Renal cortical epithelial cell (primary cell): ENCODE measurements at regions not wholly inside any gene's neighbourhood (a gene's known extent, or its start where the extent isn't known, plus 50 kb on each side); places are given as distances from the start of the nearest gene placed in this dataset.
"Not testable (repeated sequence)": the region's sequence is repeated elsewhere in the genome, so short reads cannot be mapped to it uniquely, and the experiment has no call there.

Source experiments
- DNase-seq: peaks from one replicate; pipeline ENCODE4 v3.0.0-alpha.2; 2011; ENCODE audit warnings: low read depth

- DNase-seq = no peak
These were observed 107.5 kb upstream of the PELI1 start for GRCh38 chr2:64251497-64252250.

GRCh38 chr2:64252251-64252978 lies 108.2 kb upstream of the PELI1 start:
- not testable (repeated sequence) for DNase-seq

- not testable (repeated sequence) for DNase-seq
These were observed 109.2 kb upstream of the PELI1 start for GRCh38 chr2:64253421-64253820.

- no peak for DNase-seq
These were observed 114.3 kb upstream of the PELI1 start for GRCh38 chr2:64258566-64258965.

GRCh38 chr2:64259312-64259711 lies 115.1 kb upstream of the PELI1 start:
- peak; percentile 41 for DNase-seq

- no peak for DNase-seq
These were observed 116.0 kb upstream of the PELI1 start for GRCh38 chr2:64260093-64260803.

- DNase-seq = no peak
These were observed 116.6 kb upstream of the PELI1 start for GRCh38 chr2:64260817-64261216.

GRCh38 chr2:64262071-64262470 lies 117.9 kb upstream of the PELI1 start:
- peak; percentile 49 for DNase-seq

- no peak for DNase-seq
These were observed 118.6 kb upstream of the PELI1 start for GRCh38 chr2:64262816-64263215.

GRCh38 chr2:64263315-64263714 lies 119.1 kb upstream of the PELI1 start:
- DNase-seq = peak; percentile 80

- no peak for DNase-seq
These were observed 123.5 kb upstream of the PELI1 start for GRCh38 chr2:64267699-64268098.

GRCh38 chr2:64268330-64269048 lies 124.3 kb upstream of the PELI1 start:
- no peak for DNase-seq

- peak; percentile 95 for DNase-seq
These were observed 129.5 kb upstream of the PELI1 start for GRCh38 chr2:64273524-64274398.

- peak; percentile 74 for DNase-seq
These were observed 130.4 kb upstream of the PELI1 start for GRCh38 chr2:64274399-64275173.

GRCh38 chr2:64275174-64275466 lies 130.9 kb upstream of the PELI1 start:
- DNase-seq = no peak

GRCh38 chr2:64276417-64277095 lies 132.3 kb upstream of the PELI1 start:
- peak; percentile 89 for DNase-seq

- peak; percentile 78 for DNase-seq
These were observed 133.1 kb upstream of the PELI1 start for GRCh38 chr2:64277101-64277849.

GRCh38 chr2:64280812-64281211 lies 136.6 kb upstream of the PELI1 start:
- DNase-seq = not testable (repeated sequence)

GRCh38 chr2:64283006-64283570 lies 138.9 kb upstream of the PELI1 start:
- DNase-seq = no peak
